ENCODE measurements at regions not wholly inside any gene's neighbourhood (a gene's known extent, or its start where the extent isn't known, plus 50 kb on each side); places are given as distances from the start of the nearest gene placed in this dataset.

DNA sequence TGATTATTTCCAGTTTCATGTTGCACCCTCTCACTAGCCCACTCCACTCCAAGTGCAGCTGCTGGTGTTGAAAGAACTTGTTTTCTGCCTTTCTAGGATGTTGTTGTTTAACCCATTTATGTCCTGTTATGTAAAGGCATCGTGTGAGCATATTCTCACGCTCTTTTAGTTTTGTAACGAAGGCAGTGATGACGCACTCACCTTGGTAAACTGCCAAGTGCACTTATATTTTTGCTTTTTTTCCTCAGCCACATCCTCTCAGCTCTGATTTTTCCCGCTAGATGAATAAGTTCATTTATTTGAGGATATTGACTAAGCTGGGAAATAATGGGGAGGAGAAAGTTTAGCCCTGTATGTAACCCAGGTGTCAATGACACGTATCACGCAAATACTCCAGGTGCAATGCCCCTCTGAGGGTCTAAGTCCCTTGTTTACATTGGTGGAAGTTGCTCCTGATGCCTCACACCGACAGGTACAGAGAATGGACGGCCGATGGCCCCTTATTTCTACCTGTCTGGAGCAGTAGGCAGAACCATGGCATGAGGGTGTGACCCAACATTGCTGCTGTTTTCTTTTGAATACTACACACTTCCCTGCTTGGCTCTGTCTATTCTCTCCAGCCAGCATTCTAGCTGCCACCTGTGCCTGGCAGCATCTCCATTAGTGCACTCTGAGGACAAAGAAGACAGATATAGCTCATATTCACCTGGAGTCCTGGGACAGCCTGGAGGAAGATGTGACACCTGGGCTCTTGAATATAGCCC lies 132.7 kb upstream of the SLC24A3 start:
- no peak for DNase-seq

DNA sequence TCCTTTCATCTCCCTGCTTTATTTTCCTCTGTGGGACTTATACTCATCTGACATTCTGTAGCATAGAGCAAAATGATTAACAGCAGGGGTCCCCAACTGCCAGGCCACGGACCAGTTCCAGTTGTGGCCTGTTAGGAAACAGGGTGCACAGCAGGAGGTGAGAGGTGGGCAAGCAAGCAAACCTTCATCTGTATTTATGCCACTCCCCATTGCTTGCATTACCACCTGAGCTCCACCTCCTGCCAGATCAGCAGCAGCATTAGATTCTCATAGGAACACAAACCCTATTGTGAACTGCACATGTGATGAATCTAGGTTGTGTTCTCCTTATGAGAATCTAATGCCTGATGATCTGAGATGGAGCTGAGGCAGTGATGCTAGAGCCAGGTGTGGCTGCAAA lies 130.5 kb upstream of the SLC24A3 start:
- DNase-seq, result no peak

DNA sequence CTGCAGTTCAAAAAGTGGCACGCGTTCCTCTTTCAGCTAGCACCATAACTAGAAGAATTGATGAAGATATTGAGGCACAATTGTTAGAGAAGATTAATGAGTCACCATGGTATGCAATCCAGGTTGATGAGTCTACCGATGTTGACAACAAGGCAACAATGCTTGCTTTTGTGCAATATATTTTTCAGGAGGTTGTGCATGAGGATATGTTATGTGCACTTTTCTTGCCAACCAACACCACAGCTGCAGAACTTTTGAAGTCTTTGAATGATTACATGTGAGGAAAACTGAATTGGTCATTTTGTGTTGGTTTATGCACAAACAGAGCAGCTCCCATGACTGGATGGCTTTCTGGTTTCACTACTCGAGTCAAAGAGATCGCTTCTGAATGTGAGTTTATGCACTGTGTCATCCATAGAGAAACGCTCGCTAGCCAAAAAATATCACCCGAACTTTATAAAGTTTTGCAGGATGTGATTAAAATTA lies 129.3 kb upstream of the SLC24A3 start:
- DNase-seq, result no peak

DNA sequence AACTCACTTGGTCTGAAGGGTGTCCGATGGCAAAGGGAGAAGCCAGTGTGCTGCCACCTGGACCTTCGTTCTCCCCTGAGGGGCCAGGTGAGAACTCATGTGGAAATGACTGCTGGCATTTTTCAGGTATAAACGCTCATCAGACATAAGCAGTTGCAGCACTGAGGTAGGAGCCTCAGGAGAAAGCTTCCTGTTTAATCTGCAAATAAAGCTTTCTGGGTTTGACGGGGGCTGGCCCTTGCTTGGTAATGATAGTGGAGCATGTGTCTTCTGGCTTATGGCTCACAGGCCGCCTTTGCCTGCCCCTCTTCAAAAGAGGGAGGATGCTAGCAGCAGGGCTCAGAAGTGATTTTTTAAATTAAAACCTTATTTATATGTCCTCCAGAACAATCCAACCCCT lies 122.1 kb upstream of the SLC24A3 start:
- DNase-seq, result no peak

DNA sequence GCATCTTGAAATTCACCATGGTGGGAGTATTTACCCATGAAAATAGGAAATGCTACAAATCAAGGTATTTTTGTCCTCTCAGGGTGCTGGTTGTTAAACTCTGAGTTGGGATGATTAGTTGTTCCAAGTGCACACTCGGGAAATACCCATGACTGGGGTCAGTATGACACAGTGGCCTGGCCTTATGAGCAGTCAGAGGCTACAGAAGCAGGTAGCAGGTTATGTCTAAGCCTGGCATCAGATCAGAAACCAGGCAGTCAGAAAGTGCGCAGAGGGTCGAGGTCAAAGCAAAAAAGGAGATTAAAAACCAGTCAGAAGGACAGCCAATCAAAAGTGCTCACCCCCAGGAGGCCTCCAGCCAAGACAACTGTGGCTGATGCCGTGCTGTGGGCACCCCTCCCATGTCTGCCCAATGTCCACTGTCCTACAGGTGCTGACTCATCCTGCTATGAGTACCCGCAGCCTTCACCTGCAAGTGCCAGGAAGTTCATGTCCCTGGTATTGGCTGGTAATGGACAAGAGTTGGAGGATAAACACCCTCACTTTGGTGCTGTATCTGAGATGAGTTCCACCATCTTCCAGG lies 117.4 kb upstream of the SLC24A3 start:
- no peak for DNase-seq

DNA sequence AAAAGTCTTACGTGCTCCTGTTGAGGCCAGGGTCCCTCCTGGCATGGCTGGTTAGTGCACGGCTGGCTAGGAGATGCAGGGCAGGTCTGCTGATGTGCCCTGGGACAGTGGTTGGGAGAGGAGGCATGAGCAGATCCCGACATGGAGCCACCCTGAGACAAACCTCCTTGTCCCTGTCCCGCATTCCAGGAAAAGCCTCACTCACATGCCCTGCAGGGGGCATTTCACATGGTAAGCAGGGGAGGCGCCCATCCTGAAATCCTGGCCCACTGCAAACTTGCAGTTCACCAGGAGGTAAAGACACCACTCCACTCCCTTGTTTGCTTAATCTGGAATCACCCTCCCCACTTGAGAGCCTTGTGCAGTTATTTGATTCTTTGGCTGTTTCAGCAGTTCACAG lies 116.7 kb upstream of the SLC24A3 start:
- no peak for DNase-seq

DNA sequence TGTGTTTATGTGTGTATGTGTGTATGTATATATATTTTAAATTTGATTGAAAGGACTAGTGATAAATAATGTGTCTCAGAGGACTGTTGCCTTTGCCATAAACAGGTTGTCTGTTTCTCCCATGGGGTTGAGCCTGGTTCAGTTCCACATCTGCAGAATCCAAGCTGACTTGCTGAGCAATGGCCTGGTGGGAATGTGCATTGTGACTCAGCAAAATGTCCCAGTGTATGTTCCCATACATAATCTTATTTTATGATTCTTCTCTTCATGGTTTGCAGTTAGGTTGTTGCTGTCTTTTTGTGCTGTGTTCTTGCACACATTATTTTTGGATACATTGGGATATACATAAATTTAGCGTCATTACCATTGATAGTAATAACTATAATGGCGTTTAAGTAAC lies 115.6 kb upstream of the SLC24A3 start:
- DNase-seq, result no peak

DNA sequence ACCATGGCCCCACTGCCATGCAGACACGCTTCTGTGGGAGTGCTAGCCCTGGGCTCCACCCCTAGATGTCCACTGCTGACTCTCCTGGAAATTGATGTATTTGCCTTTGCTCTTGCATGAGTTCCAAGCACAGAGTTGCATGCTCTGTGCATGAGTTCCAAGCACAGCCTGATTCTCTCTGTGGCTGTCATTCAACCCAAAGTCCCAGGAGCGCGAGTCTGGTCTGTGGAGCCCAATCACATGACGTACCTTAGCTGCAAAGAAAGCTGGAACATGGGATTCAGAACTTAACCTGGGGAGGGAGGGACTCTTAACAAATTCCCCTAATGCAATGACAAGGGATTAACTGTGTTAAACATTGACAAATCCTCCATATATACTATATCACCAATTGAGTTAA lies 114.3 kb upstream of the SLC24A3 start:
- no peak for DNase-seq

DNA sequence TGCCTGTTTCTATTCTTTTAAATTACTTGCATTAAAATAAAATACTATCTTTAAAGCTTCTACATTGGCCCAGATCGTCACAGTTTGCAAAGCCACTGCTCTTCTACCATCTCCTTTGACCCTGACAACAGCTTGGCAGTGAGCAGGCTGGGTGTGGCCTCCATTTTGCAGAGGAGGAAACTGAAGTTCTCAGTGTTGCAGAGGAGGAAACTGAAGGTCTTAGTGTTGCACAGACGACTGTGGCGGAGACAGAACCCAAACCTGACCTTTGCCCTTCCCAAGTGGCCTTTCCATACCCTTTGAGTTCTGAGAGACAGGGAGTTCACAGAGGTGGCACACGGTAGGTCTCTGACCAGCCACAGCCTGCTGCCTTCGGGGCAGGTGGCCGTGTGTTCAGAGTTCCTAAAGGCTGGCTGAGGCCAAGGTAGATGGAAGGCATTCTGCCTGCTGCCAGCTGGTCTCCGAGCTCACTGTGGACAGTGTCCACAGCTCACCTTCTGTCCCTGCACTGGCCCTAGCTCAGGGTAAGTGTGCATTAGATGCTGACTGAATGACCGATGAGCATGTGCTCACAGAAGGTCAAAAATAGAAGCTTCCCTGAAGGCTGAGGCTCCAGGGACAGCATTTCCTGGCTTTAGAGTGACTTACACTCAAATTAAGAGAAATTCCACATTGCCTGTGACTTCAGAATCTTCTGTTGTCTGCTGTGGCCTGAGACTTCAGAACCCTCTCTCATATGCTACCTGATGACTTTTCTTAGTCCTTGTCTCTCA lies 113.5 kb upstream of the SLC24A3 start:
- no peak for DNase-seq

DNA sequence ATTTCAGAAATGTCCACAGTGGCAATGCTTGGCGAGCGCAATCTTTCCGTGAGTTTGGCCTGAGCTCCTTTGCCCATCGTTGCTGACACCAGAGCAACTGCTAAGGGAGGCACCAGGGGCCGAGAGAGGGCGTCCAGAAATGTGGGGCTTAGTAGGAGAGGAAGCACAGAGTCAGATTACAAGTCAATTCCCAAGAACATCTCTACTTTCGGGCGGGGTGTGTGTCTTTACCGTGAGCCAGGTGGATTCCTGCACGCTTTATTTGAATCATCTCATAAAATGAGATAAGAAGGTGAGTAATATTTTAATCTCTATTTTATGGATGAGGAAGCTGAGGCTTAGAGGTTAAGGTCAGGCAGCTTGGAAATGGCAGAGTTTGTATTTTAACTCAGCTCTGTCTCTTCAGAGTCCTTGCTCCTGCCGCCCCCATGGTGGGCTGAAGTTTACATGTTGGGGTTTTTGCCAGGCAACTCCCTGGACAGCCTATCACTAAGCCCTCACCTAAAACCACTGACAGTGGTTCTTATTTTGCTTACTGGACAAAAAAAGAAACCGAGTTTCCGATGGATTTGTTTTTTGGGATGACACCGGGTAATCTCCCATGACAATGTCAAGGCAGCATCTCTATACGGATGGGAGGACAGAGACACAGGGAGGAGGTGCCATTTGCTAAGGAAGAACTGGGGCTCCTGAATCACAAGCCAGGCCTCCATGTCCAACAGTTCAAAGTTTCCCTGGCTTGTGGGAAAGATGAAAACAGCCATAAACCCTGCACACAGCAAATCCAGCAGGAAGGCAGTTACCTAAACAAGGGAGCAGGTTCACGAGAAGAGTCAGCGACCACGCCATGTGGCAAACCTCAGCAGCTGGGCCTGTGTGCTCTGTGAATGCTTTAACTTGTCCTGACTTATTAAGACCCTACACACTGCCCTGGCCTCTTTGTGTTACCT lies 112.6 kb upstream of the SLC24A3 start:
- DNase-seq, result no peak

DNA sequence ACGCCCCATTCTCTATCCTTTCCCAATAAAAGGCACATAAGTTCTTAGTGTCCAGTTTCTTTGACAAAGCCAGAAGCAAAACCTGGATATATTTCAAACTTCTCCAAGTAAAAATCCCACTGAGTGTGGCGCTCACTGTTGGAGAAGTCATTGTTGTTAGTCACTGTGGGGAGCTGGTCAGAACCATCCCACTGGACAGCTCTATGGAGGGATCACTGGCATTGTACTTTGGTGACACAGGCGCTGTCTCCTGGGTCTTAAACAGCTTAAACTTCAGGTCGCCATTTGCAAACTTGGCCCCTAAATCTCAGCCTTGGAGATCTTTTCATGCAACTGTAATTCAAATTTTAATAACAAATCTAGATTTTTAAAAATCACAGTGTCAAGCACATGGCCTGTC lies 111.5 kb upstream of the SLC24A3 start:
- no peak for DNase-seq

DNA sequence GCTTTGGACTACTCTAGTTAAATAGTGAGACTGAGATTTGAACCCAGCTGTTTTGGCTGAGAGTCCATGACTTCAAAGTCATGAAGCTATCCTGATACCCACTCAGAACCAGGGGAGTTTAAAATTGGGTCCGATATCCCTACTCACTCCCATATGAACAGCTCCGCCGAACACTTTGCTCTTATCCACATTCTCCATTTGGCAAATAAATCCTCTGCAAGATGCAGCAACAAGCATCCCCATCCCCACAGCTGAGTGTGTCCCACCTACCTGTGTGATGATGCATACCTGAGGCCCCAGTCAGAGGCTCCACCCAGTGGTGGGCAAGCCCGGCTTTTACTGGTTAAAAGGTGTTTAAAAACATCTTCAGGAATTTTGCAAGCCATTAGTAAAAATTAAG lies 108.3 kb upstream of the SLC24A3 start:
- DNase-seq, result no peak

DNA sequence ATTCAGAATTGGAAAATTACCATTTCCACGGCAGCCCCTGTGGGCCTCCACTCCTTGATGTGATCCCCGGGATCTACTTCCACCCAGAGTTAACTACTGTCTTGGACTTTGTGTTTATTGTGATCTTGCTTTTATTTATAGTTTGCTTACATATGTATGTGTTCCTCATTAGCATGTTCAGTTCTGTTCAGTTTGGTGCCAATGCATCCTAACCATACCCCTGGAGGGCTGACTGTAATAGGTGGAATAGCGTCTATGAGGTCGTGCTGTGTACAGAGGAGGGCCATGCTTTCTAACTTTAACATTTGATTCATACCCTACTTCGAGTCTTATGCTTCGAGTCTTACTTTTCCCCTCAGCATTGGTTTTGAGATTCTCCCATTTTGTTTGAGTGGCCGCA lies 104.3 kb upstream of the SLC24A3 start:
- DNase-seq, result no peak

DNA sequence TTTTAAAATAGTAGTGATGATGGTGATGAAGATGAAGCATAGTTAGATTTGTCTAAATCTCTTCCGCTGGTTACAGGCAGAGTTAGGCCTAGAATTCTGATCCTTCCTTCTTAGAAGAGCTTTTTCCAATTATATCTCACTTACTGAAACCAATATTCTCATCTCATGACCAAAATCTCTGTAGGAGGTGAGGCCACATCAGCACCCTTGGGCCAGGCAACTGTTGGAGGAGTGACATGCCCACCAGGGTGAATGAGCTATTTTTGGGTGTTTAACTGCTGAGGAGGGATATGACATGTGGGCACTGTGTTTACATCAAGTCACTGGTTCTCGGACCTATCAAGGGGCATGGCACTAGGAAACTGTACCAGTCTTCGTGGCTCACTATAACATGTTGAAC lies 102.2 kb upstream of the SLC24A3 start:
- no peak for DNase-seq

DNA sequence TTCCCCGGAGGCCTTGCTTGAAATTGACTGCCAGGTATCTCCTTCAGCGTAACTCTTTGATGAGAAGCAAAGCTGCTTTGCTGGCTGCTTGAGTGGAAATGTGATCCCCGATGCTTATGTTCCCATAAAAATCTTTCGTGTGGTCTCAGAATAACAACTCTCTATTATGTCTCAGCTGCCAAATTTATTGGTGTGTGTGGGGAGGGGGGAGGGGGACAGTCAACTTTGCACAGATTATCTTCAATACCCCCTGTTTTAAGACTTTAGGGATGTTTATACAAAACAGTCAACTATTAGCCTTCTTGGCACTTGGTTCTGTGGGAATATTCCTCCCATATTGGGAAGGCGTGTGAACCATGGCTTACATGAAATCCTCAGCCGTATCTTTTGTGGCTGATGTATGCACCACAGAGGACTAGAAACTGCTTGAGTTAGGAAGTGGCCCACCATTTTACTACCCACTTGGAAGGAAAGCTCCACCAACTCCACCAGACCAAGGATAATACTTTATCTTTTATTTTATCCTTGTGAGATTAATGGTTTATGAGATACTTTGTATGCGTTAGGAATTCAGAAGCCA lies 101.5 kb upstream of the SLC24A3 start:
- DNase-seq, result no peak

DNA sequence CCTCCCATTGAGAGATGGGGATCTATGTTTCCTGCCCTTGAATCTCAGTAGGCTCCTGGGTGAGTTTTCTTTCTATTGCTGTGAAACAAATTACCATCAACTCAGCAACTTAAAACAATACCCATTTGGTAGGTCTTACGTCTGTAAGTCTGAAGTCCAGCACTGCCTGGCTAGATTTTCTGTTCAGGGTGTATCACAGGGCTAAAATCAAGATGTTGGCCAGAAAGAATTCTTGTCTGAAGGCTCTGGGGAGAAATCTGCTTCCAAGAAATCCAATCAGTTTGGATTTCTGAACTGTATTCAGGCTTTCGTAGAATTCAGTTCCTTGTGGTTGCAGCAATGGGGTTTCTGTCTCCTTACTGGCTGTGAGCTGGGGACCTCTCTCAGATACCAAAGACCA lies 99.6 kb upstream of the SLC24A3 start:
- no peak for DNase-seq

DNA sequence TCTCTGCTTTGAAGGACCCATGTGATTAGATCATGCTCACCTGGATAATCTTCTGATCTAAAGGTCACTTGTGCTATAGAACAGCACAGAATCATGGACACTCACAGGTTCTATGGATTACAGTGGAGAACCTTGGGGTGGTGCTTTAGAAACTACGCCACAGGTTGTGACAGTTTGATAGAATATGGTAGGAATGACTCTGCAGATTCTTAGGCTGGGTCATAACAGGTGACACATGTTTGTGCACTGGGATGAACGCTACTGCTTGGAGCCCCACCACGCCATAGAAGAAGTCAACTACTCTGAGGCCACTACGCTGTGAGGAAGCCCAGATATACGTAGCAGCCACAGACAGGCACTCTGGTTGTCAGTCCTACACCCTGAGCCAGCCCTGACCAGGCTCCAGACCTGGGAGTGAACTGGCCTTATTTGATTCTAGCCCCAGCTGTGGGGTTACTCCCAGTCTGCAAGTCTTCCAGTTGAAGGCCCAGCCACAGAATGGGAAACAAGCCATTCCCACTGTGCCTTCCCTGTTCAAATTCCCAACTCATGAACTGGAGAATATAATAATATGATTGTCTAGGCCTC lies 99.0 kb upstream of the SLC24A3 start:
- DNase-seq, result no peak

DNA sequence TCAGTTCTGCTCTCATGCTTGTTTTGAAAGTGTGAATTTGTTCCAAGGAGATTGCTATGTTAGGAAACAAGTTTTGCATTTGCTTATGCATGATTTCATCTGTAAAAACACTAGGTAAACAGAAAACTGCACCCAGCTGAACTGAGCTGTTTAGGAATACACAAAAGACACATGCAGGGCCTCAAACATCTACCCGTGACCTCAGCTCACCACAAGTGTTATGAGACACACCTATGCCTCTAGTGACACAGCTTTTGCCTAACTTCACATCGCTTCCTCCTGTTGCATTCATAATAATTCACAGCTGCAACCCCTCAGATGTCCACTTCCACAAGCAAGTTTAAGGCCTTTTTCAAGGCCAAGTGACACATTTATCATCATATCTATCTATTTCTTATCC lies 98.0 kb upstream of the SLC24A3 start:
- DNase-seq, result no peak

DNA sequence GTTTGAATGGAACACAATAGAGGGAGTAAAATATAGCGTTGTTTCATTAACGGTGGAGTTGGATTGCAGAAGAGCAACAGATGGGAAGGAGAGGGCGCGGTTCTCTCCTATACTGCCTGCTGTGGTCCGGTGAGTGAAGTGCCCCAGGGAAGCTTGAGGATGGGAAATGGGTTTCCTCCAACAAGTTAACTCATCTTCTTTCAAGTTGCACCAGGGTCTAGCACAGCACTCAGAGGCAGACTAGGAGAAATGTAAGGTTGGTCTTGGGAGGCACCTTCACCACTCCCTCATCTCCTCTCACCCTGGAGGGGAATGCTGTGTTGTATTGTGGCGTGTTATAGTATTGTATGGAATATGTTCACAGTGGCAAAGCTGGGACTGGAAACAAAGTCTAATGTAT lies 96.9 kb upstream of the SLC24A3 start:
- DNase-seq, result no peak

DNA sequence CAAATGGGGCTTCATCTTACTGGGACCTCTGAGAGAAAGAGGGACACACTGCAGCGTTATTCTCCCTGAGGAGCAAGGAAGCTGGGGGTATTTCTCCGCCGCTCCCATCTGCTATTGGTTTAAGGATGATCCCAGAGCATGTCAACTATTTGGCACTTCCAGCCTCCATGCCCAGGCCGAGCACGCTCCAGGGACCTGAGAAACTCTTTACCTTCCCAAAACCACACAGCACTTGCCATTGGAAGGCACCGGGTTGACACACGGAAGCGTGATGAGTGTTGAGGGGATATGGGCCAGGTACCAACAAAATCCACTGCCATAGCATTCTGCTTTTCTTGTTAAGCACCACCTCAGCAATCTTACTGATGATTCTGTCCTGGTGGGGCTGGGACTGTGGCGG lies 92.4 kb upstream of the SLC24A3 start:
- DNase-seq, result no peak

DNA sequence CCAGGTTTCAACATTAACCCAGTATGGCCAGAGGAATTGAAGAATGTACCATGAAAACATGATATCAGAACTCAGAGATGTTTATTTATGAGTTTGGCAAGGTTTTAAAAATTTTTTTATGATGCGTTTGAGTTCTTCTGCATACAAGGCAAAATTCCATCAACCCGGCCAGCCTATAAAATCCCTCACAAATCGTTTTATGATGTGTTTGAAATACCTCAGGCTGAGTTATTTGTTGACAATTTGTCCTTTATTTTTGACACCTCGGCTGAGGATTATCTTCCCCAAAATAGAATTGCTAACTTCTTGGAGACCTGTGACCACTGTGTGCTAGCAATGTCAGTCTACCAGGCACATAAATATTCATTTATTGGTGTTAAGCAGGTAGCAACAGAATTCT lies 91.9 kb upstream of the SLC24A3 start:
- DNase-seq, result no peak

DNA sequence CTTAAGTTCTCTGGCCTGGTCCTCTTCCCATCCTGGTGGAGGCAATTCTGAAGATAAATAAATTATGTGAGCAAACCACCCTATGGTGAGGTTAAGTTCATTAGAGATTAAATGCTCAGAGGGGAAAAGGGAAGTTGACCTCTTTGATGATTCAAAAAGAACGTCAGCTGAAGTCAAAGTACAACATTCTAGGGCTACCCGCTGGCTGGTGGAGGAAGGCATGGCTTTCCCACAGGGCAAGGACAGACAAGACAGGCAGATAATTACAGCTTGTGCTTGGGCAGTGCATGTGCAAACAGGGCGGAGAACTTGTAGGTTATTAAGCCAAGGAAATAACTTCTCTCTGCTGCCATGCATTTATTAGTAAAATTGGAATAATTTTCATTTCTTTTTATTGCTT lies 91.0 kb upstream of the SLC24A3 start:
- DNase-seq, result no peak

All from midbrain (tissue), 1 donor.